C4-2B (cell line): ENCODE measurements at regions not wholly inside any gene's neighbourhood (a gene's known extent, or its start where the extent isn't known, plus 50 kb on each side); places are given as distances from the start of the nearest gene placed in this dataset.

Experiments
- ZFX ChIP-seq: fragments of 450-650 bp; IDR thresholded peaks from 2 replicates; pipeline ENCODE4 v1.6.1; 2017
- TF ChIP-seq, protein P1 (sequence below): fragments of 450-650 bp; conservative IDR thresholded peaks from 2 replicates; pipeline ENCODE4 v1.5.1; 2017; ENCODE audit warnings: mild to moderate bottlenecking

DNA sequence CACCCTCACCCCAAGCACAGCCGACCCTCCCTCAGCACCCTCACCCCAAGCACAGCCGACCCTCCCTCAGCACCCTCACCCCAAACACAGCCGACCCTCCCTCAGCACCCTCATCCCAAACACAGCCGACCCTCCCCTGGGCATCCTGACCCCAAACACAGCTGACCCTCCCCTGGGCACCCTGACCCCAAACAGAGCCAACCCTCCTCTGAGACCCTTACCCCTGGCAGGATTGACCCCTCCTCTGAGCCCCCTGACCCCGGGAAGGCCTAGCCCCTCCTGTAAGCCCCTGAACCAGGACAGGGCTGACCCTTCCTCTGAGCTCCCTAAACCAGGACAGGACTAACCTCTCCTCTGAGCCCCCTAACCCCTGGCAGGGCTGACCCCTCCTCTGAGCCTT, 84.4 kb upstream of the RAB6C start:
- TF ChIP-seq, protein P1, sequence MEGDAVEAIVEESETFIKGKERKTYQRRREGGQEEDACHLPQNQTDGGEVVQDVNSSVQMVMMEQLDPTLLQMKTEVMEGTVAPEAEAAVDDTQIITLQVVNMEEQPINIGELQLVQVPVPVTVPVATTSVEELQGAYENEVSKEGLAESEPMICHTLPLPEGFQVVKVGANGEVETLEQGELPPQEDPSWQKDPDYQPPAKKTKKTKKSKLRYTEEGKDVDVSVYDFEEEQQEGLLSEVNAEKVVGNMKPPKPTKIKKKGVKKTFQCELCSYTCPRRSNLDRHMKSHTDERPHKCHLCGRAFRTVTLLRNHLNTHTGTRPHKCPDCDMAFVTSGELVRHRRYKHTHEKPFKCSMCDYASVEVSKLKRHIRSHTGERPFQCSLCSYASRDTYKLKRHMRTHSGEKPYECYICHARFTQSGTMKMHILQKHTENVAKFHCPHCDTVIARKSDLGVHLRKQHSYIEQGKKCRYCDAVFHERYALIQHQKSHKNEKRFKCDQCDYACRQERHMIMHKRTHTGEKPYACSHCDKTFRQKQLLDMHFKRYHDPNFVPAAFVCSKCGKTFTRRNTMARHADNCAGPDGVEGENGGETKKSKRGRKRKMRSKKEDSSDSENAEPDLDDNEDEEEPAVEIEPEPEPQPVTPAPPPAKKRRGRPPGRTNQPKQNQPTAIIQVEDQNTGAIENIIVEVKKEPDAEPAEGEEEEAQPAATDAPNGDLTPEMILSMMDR = no peak
- no peak for TF ChIP-seq ZFX
